Epithelial cell of proximal tubule (primary cell): ENCODE measurements at regions not wholly inside any gene's neighbourhood (a gene's known extent, or its start where the extent isn't known, plus 50 kb on each side); places are given as distances from the start of the nearest gene placed in this dataset.
A peak's percentile ranks its signal among the peaks of the same experiment; 100 is the strongest.

ENCODE experiments used
- DNase-seq: peaks from one replicate; pipeline ENCODE4 v3.0.0-alpha.2; 2011; ENCODE audit warnings: low read depth
- H3K4me3 ChIP-seq: 2 replicates; pipeline ENCODE4 v1.5.1; 2011; ENCODE audit warnings: low read depth, mild to moderate bottlenecking, low read length
- TF ChIP-seq, protein P1 (sequence below): conservative IDR thresholded peaks from 2 replicates; pipeline ENCODE4 v1.5.1; 2012; ENCODE audit warnings: low read depth, mild to moderate bottlenecking, low read length

DNA sequence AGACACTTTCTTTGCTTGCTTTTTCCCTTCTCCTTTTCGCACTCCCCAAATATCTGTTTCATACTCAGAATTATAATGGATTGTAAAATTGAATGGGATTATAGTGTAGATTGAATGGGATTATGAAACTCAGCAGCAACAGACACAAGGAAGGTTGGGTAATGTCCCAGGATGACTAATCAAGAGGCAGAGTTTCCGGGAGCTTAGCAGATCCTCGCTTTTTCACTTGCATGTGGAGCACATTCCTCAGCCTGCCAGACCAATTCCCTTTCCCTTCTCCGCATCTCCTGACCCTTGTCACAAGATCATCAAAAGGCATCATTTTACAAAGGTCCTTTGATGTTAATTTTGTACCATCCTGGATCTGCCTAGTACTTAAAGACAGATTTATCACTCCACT is 55.1 kb upstream of the SLC1A1 start:
- no peak for DNase-seq
- H3K4me3 ChIP-seq: no peak overlapping the region
- TF ChIP-seq, protein P1, sequence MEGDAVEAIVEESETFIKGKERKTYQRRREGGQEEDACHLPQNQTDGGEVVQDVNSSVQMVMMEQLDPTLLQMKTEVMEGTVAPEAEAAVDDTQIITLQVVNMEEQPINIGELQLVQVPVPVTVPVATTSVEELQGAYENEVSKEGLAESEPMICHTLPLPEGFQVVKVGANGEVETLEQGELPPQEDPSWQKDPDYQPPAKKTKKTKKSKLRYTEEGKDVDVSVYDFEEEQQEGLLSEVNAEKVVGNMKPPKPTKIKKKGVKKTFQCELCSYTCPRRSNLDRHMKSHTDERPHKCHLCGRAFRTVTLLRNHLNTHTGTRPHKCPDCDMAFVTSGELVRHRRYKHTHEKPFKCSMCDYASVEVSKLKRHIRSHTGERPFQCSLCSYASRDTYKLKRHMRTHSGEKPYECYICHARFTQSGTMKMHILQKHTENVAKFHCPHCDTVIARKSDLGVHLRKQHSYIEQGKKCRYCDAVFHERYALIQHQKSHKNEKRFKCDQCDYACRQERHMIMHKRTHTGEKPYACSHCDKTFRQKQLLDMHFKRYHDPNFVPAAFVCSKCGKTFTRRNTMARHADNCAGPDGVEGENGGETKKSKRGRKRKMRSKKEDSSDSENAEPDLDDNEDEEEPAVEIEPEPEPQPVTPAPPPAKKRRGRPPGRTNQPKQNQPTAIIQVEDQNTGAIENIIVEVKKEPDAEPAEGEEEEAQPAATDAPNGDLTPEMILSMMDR: no peak

DNA sequence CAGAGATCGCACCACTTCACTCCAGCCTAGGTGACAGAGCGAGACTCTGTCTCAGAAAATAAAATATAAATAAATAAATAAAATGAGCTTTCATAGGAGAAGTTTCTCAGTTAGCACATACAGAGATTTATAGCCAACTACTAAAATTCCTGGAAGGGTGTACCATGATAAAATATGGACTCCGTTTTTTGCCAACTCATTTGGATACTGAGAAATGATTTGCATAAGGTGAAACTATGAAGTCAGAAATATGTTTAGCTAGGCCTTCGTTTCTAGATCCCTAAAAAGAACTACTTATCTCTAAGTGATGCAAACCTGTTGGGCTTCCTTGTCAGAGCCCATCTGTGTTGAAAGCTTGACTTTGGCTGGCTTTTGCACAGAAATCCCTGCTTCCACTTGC is 56.9 kb upstream of the SLC1A1 start:
- TF ChIP-seq, protein P1: no peak
- no peak overlapping the region for H3K4me3 ChIP-seq
- DNase-seq: no peak

DNA sequence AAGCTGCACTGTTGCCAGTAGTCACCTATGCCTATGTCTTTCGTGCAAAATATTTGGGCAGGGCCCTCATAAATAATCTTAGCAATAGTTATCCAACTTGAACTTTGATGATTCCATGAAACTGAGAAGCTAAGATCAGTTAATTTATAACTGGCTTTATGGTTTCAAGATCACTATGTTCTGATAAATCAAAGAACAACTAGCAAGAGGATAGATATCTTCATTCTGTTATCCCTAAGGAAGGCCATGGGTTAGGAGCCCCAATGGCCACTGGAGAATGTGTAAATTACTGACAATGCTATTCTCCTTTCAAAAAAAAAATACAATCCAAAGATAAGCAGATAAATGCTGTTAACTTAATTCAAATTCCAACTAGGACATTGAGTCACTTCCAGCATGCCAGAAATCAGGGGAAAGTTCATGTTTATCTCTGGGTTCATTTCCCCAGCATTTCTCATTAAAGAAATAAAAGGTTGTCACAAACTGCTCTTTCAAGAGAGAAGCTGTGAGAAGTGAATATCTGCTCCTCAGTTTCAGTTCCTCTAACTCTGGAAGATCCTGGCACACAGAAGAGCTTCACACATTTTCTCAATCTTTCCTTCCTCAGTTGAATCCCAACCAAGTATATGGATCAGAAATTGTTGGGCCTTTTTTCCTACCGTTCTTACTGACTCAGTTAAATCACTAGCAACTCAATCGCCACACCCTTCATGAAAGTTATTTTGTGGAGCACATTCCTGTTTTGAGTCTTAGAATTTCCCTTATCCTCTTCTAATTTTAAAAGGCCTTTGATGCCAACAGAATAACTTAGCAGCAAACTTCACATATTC is 59.6 kb upstream of the SLC1A1 start:
- no peak overlapping the region for H3K4me3 ChIP-seq
- peak; percentile 31 for DNase-seq
- TF ChIP-seq, protein P1: no peak

- peak; percentile 16 for DNase-seq
- no peak overlapping the region for H3K4me3 ChIP-seq
- TF ChIP-seq, protein P1: no peak
Measured at GRCh38 chr9:4425319-4426045, 64.8 kb upstream of the SLC1A1 start.

- H3K4me3 ChIP-seq: no peak overlapping the region
- DNase-seq: no peak
- TF ChIP-seq, protein P1: no peak
Measured at GRCh38 chr9:4424891-4425290, 65.4 kb upstream of the SLC1A1 start.

DNA sequence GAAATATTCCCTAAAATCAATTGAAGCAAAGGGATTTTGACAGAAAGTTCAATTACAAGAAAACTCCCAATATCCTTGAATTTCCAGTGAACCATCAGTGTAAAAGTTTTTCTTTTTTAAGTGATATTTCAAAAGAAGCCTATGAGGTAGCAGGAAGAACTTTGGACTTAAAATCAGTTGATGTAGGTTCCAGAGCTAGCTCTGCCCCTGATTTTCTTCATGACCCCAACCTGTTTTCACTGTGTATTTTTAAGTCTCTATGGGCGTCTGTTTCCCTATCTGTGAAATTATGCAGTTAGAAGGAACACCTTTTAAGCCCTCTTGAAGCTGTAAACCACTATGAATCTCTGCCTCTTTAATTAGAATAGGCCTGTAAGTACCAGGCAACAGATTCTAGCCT is 66.2 kb upstream of the SLC1A1 start:
- TF ChIP-seq, protein P1: no peak
- DNase-seq: no peak
- no peak overlapping the region for H3K4me3 ChIP-seq
